HUES6 (cell line): ENCODE measurements at regions not wholly inside any gene's neighbourhood (a gene's known extent, or its start where the extent isn't known, plus 50 kb on each side); places are given as distances from the start of the nearest gene placed in this dataset.

Source experiments
- H3K27ac ChIP-seq: 2 replicates; pipeline ENCODE4 v1.7.0; 2013; ENCODE audit warnings: low read depth, mild to moderate bottlenecking, low read length, inconsistent platforms
- H3K27me3 ChIP-seq: 2 replicates; pipeline ENCODE4 v1.6.1; 2013; ENCODE audit warnings: low read length; ENCODE audit not compliant: control insufficient read depth, insufficient read depth
- H3K36me3 ChIP-seq: 2 replicates; pipeline ENCODE4 v1.6.1; 2013; ENCODE audit warnings: low read length; ENCODE audit not compliant: control insufficient read depth, insufficient read depth
- H3K4me1 ChIP-seq: 2 replicates; pipeline ENCODE4 v1.6.1; 2013; ENCODE audit warnings: low read length; ENCODE audit not compliant: control insufficient read depth, insufficient read depth
- H3K4me3 ChIP-seq: 2 replicates; pipeline ENCODE4 v1.5.1; 2013; ENCODE audit warnings: low read depth, low read length
- H3K9ac ChIP-seq: one replicate; pipeline ENCODE4 v1.6.1; 2013; ENCODE audit warnings: mild to moderate bottlenecking, low read length
- H3K9me3 ChIP-seq: 2 replicates; pipeline ENCODE4 v1.6.1; 2013; ENCODE audit warnings: low read depth, low read length; ENCODE audit not compliant: control insufficient read depth, insufficient read depth

DNA sequence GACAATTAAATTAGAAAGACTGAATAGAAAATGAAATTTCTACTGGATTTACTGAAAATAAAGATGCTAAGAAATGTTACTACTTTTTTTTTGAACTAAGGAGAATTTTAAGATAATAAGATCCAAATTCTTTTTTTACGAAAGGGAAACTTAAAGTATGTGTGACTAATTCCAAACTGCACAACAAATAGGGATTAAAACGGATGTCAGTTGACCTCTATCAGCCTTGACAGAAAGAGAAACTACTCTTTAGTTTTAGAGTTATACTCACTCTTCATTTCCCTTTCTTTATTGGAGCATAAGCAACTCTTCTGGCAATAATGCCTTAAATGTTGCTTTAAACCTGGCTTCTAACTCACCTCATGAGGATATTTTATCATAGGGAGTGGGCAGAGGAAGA, 273.8 kb downstream of the SLITRK6 start:
- H3K27me3 ChIP-seq: no peaks in the 10 kb centered on the region
- no peaks in the 10 kb centered on the region for H3K36me3 ChIP-seq
- H3K4me3 ChIP-seq: no peak overlapping the region
- no peak overlapping the region for H3K9ac ChIP-seq
- no peaks in the 10 kb centered on the region for H3K9me3 ChIP-seq
- no peaks in the 10 kb centered on the region for H3K4me1 ChIP-seq
- no peak overlapping the region for H3K27ac ChIP-seq

DNA sequence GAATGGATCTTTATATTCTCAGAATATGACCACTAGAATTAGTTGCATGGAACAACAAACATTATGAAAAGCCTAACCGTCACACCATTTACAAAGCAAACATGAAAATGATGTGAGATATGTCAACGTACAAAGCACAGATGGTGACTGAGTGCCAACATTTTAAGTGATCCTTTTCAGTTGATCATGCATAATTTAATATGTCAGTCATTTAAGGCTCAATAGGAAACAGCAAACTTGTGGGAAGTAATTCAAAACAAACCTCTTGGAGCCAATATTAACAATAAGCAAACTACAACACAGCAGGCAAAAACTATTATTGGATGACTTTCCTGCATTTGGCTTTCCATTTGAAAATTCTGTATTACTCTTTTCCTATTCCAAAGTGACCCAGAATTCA, 277.6 kb downstream of the SLITRK6 start:
- no peaks in the 10 kb centered on the region; the same call in 1 of the 2 replicates for H3K9me3 ChIP-seq
- H3K27ac ChIP-seq: no peak overlapping the region
- H3K36me3 ChIP-seq: no peaks in the 10 kb centered on the region
- no peaks in the 10 kb centered on the region for H3K27me3 ChIP-seq
- H3K4me1 ChIP-seq: no peaks in the 10 kb centered on the region
- H3K9ac ChIP-seq: no peak overlapping the region
- H3K4me3 ChIP-seq: no peak overlapping the region

DNA sequence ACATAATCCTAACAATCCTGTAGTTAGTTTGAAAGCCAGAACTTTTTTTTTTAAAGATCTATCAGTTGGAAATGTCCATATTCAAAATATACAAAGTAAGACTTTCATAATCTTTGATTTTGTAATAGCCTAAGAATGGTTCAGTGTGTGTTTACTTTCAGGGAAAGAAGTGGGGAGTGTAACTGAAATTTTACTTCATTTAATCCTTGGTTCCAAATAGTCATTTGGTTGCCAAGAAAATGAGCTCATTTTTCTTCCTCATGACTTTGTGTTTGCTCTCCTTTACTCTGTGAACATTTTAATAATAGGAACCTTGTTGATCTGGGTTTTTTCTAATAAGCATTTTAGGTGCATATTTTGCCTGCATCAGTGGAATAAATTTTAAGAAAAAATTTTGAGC, 278.8 kb downstream of the SLITRK6 start:
- Histone ChIP-seq H3K9me3 (peaks cover 8% of the 10 kb centered on the region), H3K4me1 (no peaks in the 10 kb centered on the region), H3K4me3 (no peak overlapping the region), H3K36me3 (no peaks in the 10 kb centered on the region), H3K9ac (no peak overlapping the region), H3K27ac (no peak overlapping the region), H3K27me3 (no peaks in the 10 kb centered on the region)

DNA sequence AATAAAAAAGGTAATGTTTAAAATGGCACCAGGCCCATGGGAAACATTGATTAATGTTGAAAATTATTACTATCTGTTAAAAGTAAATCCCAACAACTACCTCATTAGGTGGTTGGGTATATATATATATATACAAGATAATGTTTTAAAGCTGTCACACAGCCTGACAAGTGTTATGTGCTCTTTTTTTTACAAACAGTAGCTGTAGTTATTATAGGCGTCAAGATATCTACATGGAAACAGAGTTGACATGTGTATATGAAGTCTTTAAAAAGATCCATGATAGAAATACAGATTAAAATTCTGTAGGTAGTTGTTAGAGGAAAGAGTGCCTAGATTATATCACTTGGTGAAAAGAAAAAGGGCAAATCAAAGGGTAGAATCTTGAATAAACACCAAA, 279.9 kb downstream of the SLITRK6 start:
- no peaks in the 10 kb centered on the region for H3K27me3 ChIP-seq
- no peak overlapping the region for H3K4me3 ChIP-seq
- no peak overlapping the region for H3K9ac ChIP-seq
- peaks cover 8% of the 10 kb centered on the region for H3K9me3 ChIP-seq
- H3K4me1 ChIP-seq: no peaks in the 10 kb centered on the region
- H3K36me3 ChIP-seq: no peaks in the 10 kb centered on the region
- no peak overlapping the region for H3K27ac ChIP-seq

DNA sequence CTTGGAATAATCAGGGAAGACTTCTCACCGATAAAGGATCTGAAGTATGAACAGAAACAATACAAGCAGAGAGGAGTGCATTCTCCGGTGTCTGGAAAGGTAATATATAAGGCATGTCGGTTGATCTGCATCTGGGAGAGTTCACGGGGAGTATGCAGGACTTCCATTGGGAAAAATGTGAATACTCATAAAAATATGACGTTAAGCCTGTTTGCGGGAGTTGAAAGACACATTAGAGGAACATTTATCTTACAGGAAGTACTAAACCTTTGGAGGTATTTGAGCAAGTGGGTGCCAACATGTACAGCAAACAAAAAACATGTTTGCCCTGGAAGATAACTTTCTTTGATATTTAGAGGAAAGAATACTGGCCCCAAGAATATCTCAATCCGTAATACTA, 286.8 kb downstream of the SLITRK6 start:
- Histone ChIP-seq H3K9ac (no peak overlapping the region), H3K9me3 (peaks cover 8% of the 10 kb centered on the region), H3K27me3 (no peaks in the 10 kb centered on the region), H3K36me3 (no peaks in the 10 kb centered on the region), H3K27ac (no peak overlapping the region), H3K4me1 (no peaks in the 10 kb centered on the region), H3K4me3 (no peak overlapping the region)

DNA sequence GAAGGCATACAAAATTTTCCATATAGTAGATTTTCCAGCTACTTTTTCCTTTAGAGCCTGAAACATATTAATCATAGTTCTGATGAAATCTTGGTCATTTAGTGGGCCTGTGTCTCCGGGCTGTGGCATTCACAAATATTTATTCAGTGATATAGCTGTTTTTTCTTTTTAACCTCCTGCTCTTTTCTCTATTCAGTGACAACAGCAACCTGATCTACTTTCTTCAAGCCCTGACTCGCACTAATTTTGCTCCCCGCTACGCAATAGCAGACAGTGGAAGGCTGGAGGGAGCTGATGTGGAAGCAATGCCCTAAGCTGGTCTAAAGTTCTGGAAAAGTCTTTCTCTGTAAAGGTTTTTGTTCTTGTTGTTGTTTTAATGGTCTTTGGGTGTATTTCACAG, 289.7 kb downstream of the SLITRK6 start:
- no peaks in the 10 kb centered on the region for H3K4me1 ChIP-seq
- H3K9ac ChIP-seq: no peak overlapping the region
- no peak overlapping the region for H3K27ac ChIP-seq
- no peaks in the 10 kb centered on the region for H3K27me3 ChIP-seq
- H3K9me3 ChIP-seq: no peaks in the 10 kb centered on the region
- H3K36me3 ChIP-seq: no peaks in the 10 kb centered on the region
- H3K4me3 ChIP-seq: no peak overlapping the region

DNA sequence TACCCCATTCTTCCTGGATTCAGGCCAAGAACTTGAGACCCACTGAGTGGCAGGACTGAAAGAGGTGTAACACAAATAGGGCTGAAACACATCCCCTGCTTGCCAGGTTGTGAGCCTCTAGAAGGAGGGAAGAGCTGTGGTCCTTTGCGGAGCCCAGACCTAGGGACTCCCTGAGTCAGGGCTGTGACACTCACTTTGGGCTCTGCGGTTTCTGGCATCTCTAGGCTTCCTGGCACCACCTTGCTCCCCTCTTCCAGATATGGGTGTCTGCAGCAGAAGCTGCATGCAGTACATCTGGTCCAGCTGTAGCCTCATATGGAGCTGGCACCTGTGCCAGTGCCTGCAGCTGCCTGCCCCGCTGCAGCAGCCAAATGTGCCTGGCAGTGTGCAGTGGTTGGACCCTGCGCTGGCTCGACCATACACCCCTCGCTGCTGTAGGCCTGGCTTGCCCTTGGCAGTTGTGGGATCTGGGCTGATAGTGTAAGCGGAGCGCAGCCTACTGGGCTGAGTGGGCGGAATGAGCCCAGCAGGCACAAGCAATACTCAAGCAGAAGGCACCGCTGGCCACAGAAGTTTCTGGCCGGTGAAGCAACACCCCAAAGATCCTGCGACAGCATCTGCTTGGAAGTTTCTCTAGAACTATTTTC, 290.4 kb downstream of the SLITRK6 start:
- no peaks in the 10 kb centered on the region for H3K27me3 ChIP-seq
- no peaks in the 10 kb centered on the region for H3K9me3 ChIP-seq
- no peaks in the 10 kb centered on the region for H3K4me1 ChIP-seq
- no peak overlapping the region for H3K27ac ChIP-seq
- no peak overlapping the region for H3K4me3 ChIP-seq
- no peak overlapping the region for H3K9ac ChIP-seq
- no peaks in the 10 kb centered on the region for H3K36me3 ChIP-seq

DNA sequence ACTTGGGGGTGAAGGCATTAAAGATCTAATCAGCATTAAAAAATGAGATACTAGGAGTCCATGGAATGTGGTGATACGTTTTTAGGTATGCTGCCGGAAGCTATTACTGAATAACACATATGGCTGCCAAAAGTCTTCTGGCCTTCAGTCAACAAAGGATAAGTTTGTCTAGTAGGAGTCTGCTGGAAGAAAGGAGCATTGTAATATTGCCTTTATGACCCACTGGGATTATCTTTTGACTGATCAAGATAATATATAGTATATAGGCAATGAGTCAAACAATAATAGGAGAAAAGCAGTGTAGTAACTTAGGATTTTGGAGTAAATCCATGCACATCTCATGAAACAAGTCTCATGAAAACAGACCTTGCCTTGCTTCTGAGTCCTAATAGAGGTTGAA, 295.4 kb downstream of the SLITRK6 start:
- Histone ChIP-seq H3K27me3 (no peaks in the 10 kb centered on the region), H3K9me3 (no peaks in the 10 kb centered on the region), H3K4me3 (no peak overlapping the region), H3K4me1 (peaks cover 10% of the 10 kb centered on the region; the same call in 1 of the 2 replicates), H3K9ac (no peak overlapping the region), H3K36me3 (no peaks in the 10 kb centered on the region), H3K27ac (no peak overlapping the region)

DNA sequence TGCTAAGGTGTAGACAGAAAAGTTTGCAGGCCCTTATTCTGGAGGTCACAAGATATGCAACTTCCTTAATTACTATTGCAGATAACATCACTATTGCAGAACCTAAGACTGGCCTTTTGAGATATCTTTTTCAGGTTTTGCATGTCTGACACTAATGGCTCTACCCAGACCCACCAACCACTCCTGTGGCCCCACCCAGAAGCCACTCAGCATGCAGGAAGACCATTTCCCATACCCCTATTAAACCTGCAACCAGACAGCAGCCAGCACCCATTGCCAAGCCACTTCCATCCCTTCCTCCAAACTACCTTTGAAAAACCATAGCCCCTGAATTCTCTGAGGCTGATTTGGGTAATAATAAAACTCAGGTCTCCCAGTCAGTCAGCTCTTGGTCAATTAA, 297.6 kb downstream of the SLITRK6 start:
- Histone ChIP-seq H3K27ac (no peak overlapping the region), H3K27me3 (no peaks in the 10 kb centered on the region), H3K4me3 (no peak overlapping the region), H3K9me3 (no peaks in the 10 kb centered on the region), H3K4me1 (peaks cover 10% of the 10 kb centered on the region; the same call in 1 of the 2 replicates), H3K36me3 (no peaks in the 10 kb centered on the region), H3K9ac (no peak overlapping the region)

DNA sequence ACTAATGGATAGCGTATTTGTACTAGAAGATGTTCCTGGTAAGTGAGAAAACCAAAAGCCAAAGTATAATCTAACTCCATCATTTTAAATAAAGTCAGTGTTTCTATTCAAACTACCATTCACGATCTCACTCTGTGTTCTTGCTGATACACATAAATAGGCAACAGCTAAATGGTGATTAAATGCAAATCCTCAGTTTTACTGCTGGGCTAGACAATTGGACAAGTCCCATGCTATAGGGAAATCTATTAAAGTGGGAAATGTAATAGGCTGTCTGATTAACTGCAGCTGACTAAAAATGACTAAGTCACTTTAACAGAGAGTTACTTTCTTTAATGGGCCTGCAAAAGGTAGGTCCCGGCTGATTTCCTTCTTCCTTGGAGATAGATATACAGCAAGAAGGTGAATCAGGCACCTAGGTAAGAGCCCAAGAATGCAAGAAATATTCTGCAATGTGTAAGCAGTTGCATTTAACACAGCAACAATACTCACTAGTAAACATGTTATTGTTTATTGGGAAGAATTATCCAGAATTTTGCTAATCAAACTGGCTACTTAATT, 298.4 kb downstream of the SLITRK6 start:
- no peaks in the 10 kb centered on the region for H3K36me3 ChIP-seq
- no peaks in the 10 kb centered on the region for H3K27me3 ChIP-seq
- no peaks in the 10 kb centered on the region for H3K9me3 ChIP-seq
- H3K27ac ChIP-seq: no peak overlapping the region
- no peak overlapping the region for H3K4me3 ChIP-seq
- peaks cover 10% of the 10 kb centered on the region; the same call in 1 of the 2 replicates for H3K4me1 ChIP-seq
- no peak overlapping the region for H3K9ac ChIP-seq

DNA sequence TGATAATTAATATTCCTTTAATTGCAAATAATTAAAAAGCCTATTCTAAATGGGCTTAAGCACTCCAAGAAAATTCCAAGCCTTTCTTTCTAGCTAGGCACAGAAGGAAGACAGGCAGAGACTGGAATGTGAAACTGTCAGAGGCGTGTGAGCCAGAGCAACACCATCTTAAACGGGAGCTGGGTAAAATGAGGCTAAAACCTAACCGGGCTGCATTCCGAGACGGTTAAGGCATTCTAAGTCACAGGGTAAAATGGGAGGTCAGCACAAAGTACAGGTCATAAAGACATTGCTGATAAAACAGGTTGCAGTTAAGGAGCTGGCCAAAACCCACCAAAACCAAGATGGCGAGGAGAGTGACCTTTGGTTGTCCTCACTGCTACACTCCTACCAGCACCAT, 300.4 kb downstream of the SLITRK6 start:
- peaks cover 10% of the 10 kb centered on the region; the same call in 1 of the 2 replicates for H3K4me1 ChIP-seq
- no peaks in the 10 kb centered on the region for H3K36me3 ChIP-seq
- H3K9me3 ChIP-seq: peaks cover 4% of the 10 kb centered on the region
- H3K27me3 ChIP-seq: no peaks in the 10 kb centered on the region
- no peak overlapping the region for H3K27ac ChIP-seq
- H3K4me3 ChIP-seq: no peak overlapping the region
- no peak overlapping the region for H3K9ac ChIP-seq
